Heart left ventricle (tissue), 13 donors: ENCODE measurements at regions not wholly inside any gene's neighbourhood (a gene's known extent, or its start where the extent isn't known, plus 50 kb on each side); places are given as distances from the start of the nearest gene placed in this dataset.

Source experiments
- POLR2A ChIP-seq, 2 donors: fragments of 450-650 bp; IDR thresholded peaks; one replicate each; pipeline ENCODE4 v1.6.1; 2017; ENCODE audit warnings: antibody characterized with exemption in 2 of 2, mild to moderate bottlenecking in 2 of 2, moderate library complexity in 2 of 2
- TF ChIP-seq, protein P1 (sequence below), 12 donors: fragments of 200-600 bp; sonication (generic) in 4 of 12; IDR thresholded peaks; one replicate each; pipeline versions ENCODE4 v1.5.0 to v1.8.0; 2018 to 2022; ENCODE audit warnings: antibody characterized with exemption in 12 of 12, mild to moderate bottlenecking in 5 of 12
- donor health status: ischemic (EF 13 %, LVEDD 7.1; RV severe dilation, severe dysfunction).
- donor health status: DM: no; HTN: yes; CAD: no.
- donor health status: DM: no; HTN: no; CAD: no.
- donor health status: ischemic (EF 25% LVEDD 6.9; RV normal size, moderate dysfunction).
- donor health status: ischemic (EF 25% LVEDD 5.7; RV mildly dilated, moderate dysfunction).
- donor health status: ischemic (EF 35%, LVEDD 5.7; RV mildly dilated, moderate dysfunction).
- donor health status: nonischemic (EF 11% LVEDD 7.7; RV severe dilation, severe dysfunction).
- donor health status: DM: yes; HTN: yes; CAD: no.
- donor health status: PGD.
- donor health status: ischemic (EF 29% LVEDD 5.4; RV normal size, mild dysfunction).
- donor health status: nonischemic (EF 23%, LVEDD 6.1; RV moderate dilation, normal function).

DNA sequence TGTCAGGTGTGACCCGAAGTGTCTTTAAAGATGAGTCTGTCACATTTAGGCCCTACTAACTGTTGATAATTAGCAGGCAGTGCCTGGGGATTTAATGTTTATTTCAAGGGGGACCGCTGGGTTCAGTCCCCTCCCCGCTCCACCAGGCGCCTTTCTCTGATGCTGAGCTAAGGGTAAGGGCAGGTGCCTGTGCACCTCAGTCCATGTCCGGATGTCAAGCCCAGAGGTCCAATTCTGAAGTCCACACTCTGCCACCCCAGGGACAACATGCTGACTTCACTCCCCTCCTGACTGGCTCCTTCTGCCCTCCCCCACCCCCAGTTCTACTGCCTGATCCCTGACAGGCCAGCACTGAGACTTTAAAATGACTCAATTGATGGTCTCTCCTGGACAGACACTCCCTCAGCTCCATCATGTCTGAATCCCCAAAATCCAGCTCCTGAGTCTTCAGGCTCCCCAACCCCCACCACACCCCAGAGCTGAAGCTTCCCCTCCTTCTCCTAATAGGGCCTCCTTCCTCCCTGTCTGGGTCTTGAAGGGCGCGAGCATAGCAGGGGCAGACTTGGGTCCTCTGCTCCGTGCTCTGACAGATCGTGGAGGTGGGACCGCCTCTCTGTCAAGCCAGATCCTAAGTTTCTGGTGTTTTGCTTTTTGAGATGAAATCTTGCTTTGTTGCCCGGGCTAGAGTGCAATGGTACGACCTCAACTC is 49.8 kb upstream of the ANO1 start:
- TF ChIP-seq, protein P1, sequence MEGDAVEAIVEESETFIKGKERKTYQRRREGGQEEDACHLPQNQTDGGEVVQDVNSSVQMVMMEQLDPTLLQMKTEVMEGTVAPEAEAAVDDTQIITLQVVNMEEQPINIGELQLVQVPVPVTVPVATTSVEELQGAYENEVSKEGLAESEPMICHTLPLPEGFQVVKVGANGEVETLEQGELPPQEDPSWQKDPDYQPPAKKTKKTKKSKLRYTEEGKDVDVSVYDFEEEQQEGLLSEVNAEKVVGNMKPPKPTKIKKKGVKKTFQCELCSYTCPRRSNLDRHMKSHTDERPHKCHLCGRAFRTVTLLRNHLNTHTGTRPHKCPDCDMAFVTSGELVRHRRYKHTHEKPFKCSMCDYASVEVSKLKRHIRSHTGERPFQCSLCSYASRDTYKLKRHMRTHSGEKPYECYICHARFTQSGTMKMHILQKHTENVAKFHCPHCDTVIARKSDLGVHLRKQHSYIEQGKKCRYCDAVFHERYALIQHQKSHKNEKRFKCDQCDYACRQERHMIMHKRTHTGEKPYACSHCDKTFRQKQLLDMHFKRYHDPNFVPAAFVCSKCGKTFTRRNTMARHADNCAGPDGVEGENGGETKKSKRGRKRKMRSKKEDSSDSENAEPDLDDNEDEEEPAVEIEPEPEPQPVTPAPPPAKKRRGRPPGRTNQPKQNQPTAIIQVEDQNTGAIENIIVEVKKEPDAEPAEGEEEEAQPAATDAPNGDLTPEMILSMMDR (IDR thresholded peaks at IDR 0.05), result no peak
- no peak for TF ChIP-seq POLR2A (IDR thresholded peaks at IDR 0.05)
